ENCODE measurements at regions not wholly inside any gene's neighbourhood (a gene's known extent, or its start where the extent isn't known, plus 50 kb on each side); places are given as distances from the start of the nearest gene placed in this dataset.

GRCh38 chr1:81151206-81151605, 649.5 kb upstream of the ADGRL2 start:
- TF ChIP-seq EZH2 (IDR thresholded peaks at IDR 0.05) (no peak), POLR2AphosphoS5 (IDR thresholded peaks at IDR 0.05; ENCODE audit: borderline replicate concordance, low read depth, low read length) (no peak), FOXP2 (optimal IDR thresholded peaks at IDR 0.05; ENCODE audit: control extremely low read depth, extremely low read length, insufficient read depth) (no peak)

Measured in SK-N-MC (cell line).